ENCODE measurements at regions not wholly inside any gene's neighbourhood (a gene's known extent, or its start where the extent isn't known, plus 50 kb on each side); places are given as distances from the start of the nearest gene placed in this dataset.

DNA sequence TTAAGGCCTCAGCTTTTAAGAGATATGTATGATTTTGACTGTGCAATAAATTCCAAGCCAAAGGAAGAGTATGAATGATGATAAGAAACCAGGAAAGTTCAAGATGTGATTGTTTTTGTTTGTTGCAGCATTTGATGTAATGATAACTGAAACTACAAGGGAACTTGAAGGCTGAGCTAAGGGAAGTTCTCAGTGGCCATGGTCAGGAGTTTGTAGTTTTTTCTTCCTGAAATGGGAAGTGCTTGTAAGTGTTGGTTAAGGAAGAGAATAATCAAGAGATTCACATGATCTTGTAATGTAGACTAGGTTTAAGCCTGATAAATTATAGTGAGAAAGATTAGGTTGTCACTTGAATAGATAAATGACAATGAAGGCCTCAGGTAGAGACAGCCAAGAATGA is 53.4 kb downstream of the PTCHD4 start:
- Mint-ChIP-seq H3K36me3 (ENCODE audit: low read depth) (no peaks in the 10 kb centered on the region), H3K27me3 (ENCODE audit: insufficient read depth) (no peaks in the 10 kb centered on the region), H3K4me1 (no peaks in the 10 kb centered on the region), H3K4me3 (no peak overlapping the region), H3K27ac (no peak overlapping the region), H3K9me3 (no peaks in the 10 kb centered on the region)
- DNase-seq, result no peak
- Histone ChIP-seq H3K9ac (ENCODE audit: extremely low read depth, low read length, poor library complexity, severe bottlenecking) (no peak overlapping the region), H3K27me3 (ENCODE audit: control insufficient read depth, insufficient read depth, low read length, poor library complexity, severe bottlenecking) (no peaks in the 10 kb centered on the region), H3K36me3 (ENCODE audit: control insufficient read depth, insufficient read depth, low read length) (no peaks in the 10 kb centered on the region), H3K9me3 (ENCODE audit: control insufficient read depth, low read length) (no peaks in the 10 kb centered on the region), H3K4me1 (ENCODE audit: control insufficient read depth, insufficient read depth, low read length) (no peaks in the 10 kb centered on the region), H3K27ac (ENCODE audit: low read depth, low read length) (no peak overlapping the region), H3K4me3 (ENCODE audit: low read length) (no peak overlapping the region)
- TF ChIP-seq, protein P1, sequence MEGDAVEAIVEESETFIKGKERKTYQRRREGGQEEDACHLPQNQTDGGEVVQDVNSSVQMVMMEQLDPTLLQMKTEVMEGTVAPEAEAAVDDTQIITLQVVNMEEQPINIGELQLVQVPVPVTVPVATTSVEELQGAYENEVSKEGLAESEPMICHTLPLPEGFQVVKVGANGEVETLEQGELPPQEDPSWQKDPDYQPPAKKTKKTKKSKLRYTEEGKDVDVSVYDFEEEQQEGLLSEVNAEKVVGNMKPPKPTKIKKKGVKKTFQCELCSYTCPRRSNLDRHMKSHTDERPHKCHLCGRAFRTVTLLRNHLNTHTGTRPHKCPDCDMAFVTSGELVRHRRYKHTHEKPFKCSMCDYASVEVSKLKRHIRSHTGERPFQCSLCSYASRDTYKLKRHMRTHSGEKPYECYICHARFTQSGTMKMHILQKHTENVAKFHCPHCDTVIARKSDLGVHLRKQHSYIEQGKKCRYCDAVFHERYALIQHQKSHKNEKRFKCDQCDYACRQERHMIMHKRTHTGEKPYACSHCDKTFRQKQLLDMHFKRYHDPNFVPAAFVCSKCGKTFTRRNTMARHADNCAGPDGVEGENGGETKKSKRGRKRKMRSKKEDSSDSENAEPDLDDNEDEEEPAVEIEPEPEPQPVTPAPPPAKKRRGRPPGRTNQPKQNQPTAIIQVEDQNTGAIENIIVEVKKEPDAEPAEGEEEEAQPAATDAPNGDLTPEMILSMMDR (conservative IDR thresholded peaks at IDR 0.05), result no peak

DNA sequence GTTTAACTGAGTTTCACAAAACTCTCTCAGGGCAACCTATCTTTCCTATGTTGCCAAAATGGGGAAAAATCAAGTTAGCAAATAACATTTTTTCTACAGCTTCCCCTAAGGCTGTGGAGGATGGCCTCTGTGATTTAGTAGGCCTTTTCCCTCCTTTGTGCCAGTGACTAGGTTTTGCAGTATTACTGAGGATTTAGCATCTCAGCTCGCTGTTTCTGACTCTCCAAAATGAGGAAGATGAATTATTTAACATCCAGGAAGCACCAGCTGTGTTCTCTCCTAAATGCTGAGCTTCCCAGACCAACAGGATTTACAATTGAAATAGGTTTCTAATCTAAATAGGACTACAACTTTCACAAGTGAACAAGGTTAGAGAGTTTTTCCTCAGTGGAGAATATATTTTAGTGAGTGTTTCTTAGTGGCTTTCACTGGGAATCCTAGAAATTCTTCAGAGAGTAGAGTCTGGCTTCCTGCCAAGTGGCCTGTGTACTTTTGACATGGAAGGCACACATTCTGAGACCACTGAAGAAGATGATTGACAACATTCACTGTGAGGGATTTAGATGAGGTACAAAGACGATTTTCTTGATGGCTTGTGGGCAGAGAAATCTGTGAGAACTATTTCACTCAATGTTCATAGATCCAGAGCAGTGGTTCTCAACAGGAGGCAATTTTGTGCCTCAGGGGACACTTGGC is 62.4 kb downstream of the PTCHD4 start:
- Histone ChIP-seq H3K4me3 (ENCODE audit: low read length) (no peak overlapping the region), H3K9ac (ENCODE audit: extremely low read depth, low read length, poor library complexity, severe bottlenecking) (no peak overlapping the region), H3K4me1 (ENCODE audit: control insufficient read depth, insufficient read depth, low read length) (no peaks in the 10 kb centered on the region), H3K27me3 (ENCODE audit: control insufficient read depth, insufficient read depth, low read length, poor library complexity, severe bottlenecking) (no peaks in the 10 kb centered on the region), H3K27ac (ENCODE audit: low read depth, low read length) (no peak overlapping the region), H3K36me3 (ENCODE audit: control insufficient read depth, insufficient read depth, low read length) (no peaks in the 10 kb centered on the region), H3K9me3 (ENCODE audit: control insufficient read depth, low read length) (no peaks in the 10 kb centered on the region)
- H3K27me3 Mint-ChIP-seq (ENCODE audit: insufficient read depth), result no peaks in the 10 kb centered on the region
- H3K27ac Mint-ChIP-seq, result no peak overlapping the region
- no peaks in the 10 kb centered on the region for H3K9me3 Mint-ChIP-seq
- DNase-seq, result no peak
- H3K4me1 Mint-ChIP-seq, result peaks cover 4% of the 10 kb centered on the region
- TF ChIP-seq, protein P1 (conservative IDR thresholded peaks at IDR 0.05), result no peak
- WGBS, 2 experiments (ENCODE audit: insufficient coverage in 1 of 2, insufficient read length in 1 of 2), result 69 to 75% methylated on average over 2 of the region's 2 CpGs
- no peaks in the 10 kb centered on the region for H3K36me3 Mint-ChIP-seq (ENCODE audit: low read depth)
- no peak overlapping the region for H3K4me3 Mint-ChIP-seq

DNA sequence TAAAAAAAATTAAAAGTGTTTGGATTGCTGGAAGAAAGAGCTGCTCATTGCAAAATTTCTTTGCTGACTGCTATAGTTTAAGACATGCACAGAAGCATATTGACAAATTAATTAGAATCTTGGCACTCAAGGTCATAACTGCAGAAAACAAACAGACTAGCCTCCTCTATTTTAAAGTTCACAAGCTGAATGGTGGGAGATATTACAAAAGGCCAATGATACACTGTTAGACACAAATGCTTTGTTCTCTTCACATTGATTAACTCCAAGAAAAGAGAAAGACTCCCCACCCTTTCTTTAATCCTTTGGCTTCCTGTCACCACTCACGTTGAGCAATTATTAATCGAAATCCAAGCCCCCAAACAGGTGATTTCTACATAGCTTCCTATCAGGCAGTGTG is 69.1 kb downstream of the PTCHD4 start:
- Histone ChIP-seq H3K4me3 (ENCODE audit: low read length) (no peak overlapping the region), H3K9ac (ENCODE audit: extremely low read depth, low read length, poor library complexity, severe bottlenecking) (no peak overlapping the region), H3K4me1 (ENCODE audit: control insufficient read depth, insufficient read depth, low read length) (no peaks in the 10 kb centered on the region), H3K27me3 (ENCODE audit: control insufficient read depth, insufficient read depth, low read length, poor library complexity, severe bottlenecking) (no peaks in the 10 kb centered on the region), H3K36me3 (ENCODE audit: control insufficient read depth, insufficient read depth, low read length) (no peaks in the 10 kb centered on the region), H3K9me3 (ENCODE audit: control insufficient read depth, low read length) (no peaks in the 10 kb centered on the region), H3K27ac (ENCODE audit: low read depth, low read length) (no peak overlapping the region)
- WGBS, 2 experiments (ENCODE audit: insufficient coverage in 1 of 2, insufficient read length in 1 of 2), result 86 to 94% methylated on average over 2 of the region's 2 CpGs
- Mint-ChIP-seq H3K27me3 (ENCODE audit: insufficient read depth) (no peaks in the 10 kb centered on the region), H3K36me3 (ENCODE audit: low read depth) (no peaks in the 10 kb centered on the region), H3K4me1 (no peaks in the 10 kb centered on the region), H3K4me3 (no peak overlapping the region), H3K9me3 (no peaks in the 10 kb centered on the region), H3K27ac (no peak overlapping the region)
- DNase-seq, result no peak
- TF ChIP-seq, protein P1 (conservative IDR thresholded peaks at IDR 0.05), result no peak
